Astrocyte (in vitro differentiated cells and primary cell): ENCODE measurements at regions not wholly inside any gene's neighbourhood (a gene's known extent, or its start where the extent isn't known, plus 50 kb on each side); places are given as distances from the start of the nearest gene placed in this dataset.

Experiments used
- DNase-seq: peaks from one replicate; pipeline ENCODE4 v3.0.0-alpha.2; 2010; ENCODE audit warnings: low read depth
- FAIRE-seq: peaks from 2 replicates; lab custom pipeline; 2011; peaks lifted over from hg19 to GRCh38; lab: Jason Lieb, UNC
- H2AFZ ChIP-seq: 2 replicates; pipeline ENCODE4 v1.6.0; 2012; ENCODE audit warnings: low read depth, low read length, inconsistent platforms
- H3K27ac ChIP-seq: 2 replicates; pipeline ENCODE4 v1.5.1; 2011; ENCODE audit warnings: low read depth, low read length, inconsistent platforms
- H3K27me3 ChIP-seq: 2 replicates; pipeline ENCODE4 v1.6.0; 2011; ENCODE audit warnings: low read length, inconsistent platforms; ENCODE audit not compliant: insufficient read depth
- H3K36me3 ChIP-seq: 2 replicates; pipeline ENCODE4 v1.5.1; 2011; ENCODE audit warnings: low read length, inconsistent platforms; ENCODE audit not compliant: insufficient read depth
- H3K4me1 ChIP-seq: 2 replicates; pipeline ENCODE4 v1.5.1; 2011; ENCODE audit warnings: low read length, inconsistent platforms; ENCODE audit not compliant: insufficient read depth
- H3K4me2 ChIP-seq: 2 replicates; pipeline ENCODE4 v1.6.0; 2012; ENCODE audit warnings: low read length, inconsistent platforms
- H3K4me3 ChIP-seq: 2 replicates; pipeline ENCODE4 v1.5.1; 2011; ENCODE audit warnings: low read depth, mild to moderate bottlenecking, low read length, inconsistent platforms; ENCODE audit not compliant: insufficient read depth
- H3K79me2 ChIP-seq: 2 replicates; pipeline ENCODE4 v1.6.0; 2012; ENCODE audit warnings: mild to moderate bottlenecking, low read length, inconsistent platforms; ENCODE audit not compliant: insufficient read depth
- H3K9ac ChIP-seq: 2 replicates; pipeline ENCODE4 v1.6.0; 2012; ENCODE audit warnings: mild to moderate bottlenecking, low read length, inconsistent platforms
- H3K9me3 ChIP-seq: 2 replicates; pipeline ENCODE4 v1.5.1; 2012; ENCODE audit warnings: low read depth, mild to moderate bottlenecking, low read length, inconsistent platforms; ENCODE audit not compliant: insufficient read depth
- H4K20me1 ChIP-seq: 2 replicates; pipeline ENCODE4 v1.6.0; 2012; ENCODE audit warnings: low read length, inconsistent platforms; ENCODE audit not compliant: insufficient read depth
- H3K27ac Mint-ChIP-seq: one replicate; pipeline ENCODE4 v1.8.0; 2021; ENCODE audit warnings: mild to moderate bottlenecking, mixed read lengths; ENCODE audit not compliant: unreplicated experiment
- H3K27me3 Mint-ChIP-seq: one replicate; pipeline ENCODE4 v1.8.0; 2021; ENCODE audit warnings: low read depth, mixed read lengths; ENCODE audit not compliant: unreplicated experiment
- H3K36me3 Mint-ChIP-seq: one replicate; pipeline ENCODE4 v1.8.0; 2021; ENCODE audit warnings: low read depth, mixed read lengths; ENCODE audit not compliant: unreplicated experiment
- H3K4me1 Mint-ChIP-seq: one replicate; pipeline ENCODE4 v1.8.0; 2021; ENCODE audit warnings: low read depth, mixed read lengths; ENCODE audit not compliant: unreplicated experiment
- H3K4me3 Mint-ChIP-seq: one replicate; pipeline ENCODE4 v1.8.0; 2021; ENCODE audit warnings: mild to moderate bottlenecking, moderate library complexity, mixed read lengths; ENCODE audit not compliant: unreplicated experiment
- H3K9me3 Mint-ChIP-seq: one replicate; pipeline ENCODE4 v1.8.0; 2021; ENCODE audit warnings: mild to moderate bottlenecking, mixed read lengths; ENCODE audit not compliant: unreplicated experiment
- CTCF ChIP-seq: IDR thresholded peaks from 2 replicates; pipeline ENCODE4 v1.5.1; 2011; ENCODE audit warnings: low read depth, mild to moderate bottlenecking, inconsistent platforms, low read length, moderate library complexity; ENCODE audit not compliant: insufficient read depth
- EZH2 ChIP-seq: IDR thresholded peaks from 2 replicates; pipeline ENCODE4 v1.6.1; 2012; ENCODE audit warnings: mild to moderate bottlenecking, low read length, inconsistent platforms; ENCODE audit not compliant: insufficient read depth

GRCh38 chr12:60842181-60842580 is 1246.4 kb downstream of the SLC16A7 start:
- no peak overlapping the region for H3K4me3 ChIP-seq
- no peak overlapping the region for H3K27ac ChIP-seq
- Mint-ChIP-seq H3K36me3 (no peaks in the 10 kb centered on the region), H3K9me3 (no peaks in the 10 kb centered on the region), H3K4me3 (no peak overlapping the region), H3K27me3 (no peaks in the 10 kb centered on the region), H3K4me1 (no peaks in the 10 kb centered on the region), H3K27ac (no peak overlapping the region)
- no peaks in the 10 kb centered on the region for H3K79me2 ChIP-seq
- H3K4me2 ChIP-seq: no peak overlapping the region
- no peak overlapping the region for H2AFZ ChIP-seq
- H4K20me1 ChIP-seq: no peaks in the 10 kb centered on the region
- DNase-seq: no peak
- no peak for FAIRE-seq
- no peaks in the 10 kb centered on the region for H3K4me1 ChIP-seq
- TF ChIP-seq CTCF (no peak), EZH2 (no peak)
- no peaks in the 10 kb centered on the region for H3K9me3 ChIP-seq
- no peak overlapping the region for H3K9ac ChIP-seq
- no peaks in the 10 kb centered on the region for H3K27me3 ChIP-seq
- H3K36me3 ChIP-seq: no peaks in the 10 kb centered on the region

GRCh38 chr12:60844101-60844500 is 1248.3 kb downstream of the SLC16A7 start:
- Mint-ChIP-seq H3K4me3 (no peak overlapping the region), H3K27me3 (no peaks in the 10 kb centered on the region), H3K27ac (no peak overlapping the region), H3K4me1 (no peaks in the 10 kb centered on the region), H3K9me3 (no peaks in the 10 kb centered on the region), H3K36me3 (no peaks in the 10 kb centered on the region)
- no peaks in the 10 kb centered on the region for H3K9me3 ChIP-seq
- no peaks in the 10 kb centered on the region for H3K36me3 ChIP-seq
- no peak overlapping the region for H3K4me3 ChIP-seq
- H2AFZ ChIP-seq: no peak overlapping the region
- H3K27ac ChIP-seq: no peak overlapping the region
- FAIRE-seq: no peak
- no peak overlapping the region for H3K4me2 ChIP-seq
- H4K20me1 ChIP-seq: no peaks in the 10 kb centered on the region
- TF ChIP-seq EZH2: no peak
- no peaks in the 10 kb centered on the region for H3K4me1 ChIP-seq
- no peaks in the 10 kb centered on the region for H3K27me3 ChIP-seq
- no peak for DNase-seq
- no peaks in the 10 kb centered on the region for H3K79me2 ChIP-seq
- no peak overlapping the region for H3K9ac ChIP-seq

- no peak overlapping the region for H2AFZ ChIP-seq
- H4K20me1 ChIP-seq: no peaks in the 10 kb centered on the region
- no peak overlapping the region for H3K4me3 ChIP-seq
- H3K36me3 ChIP-seq: no peaks in the 10 kb centered on the region
- no peak overlapping the region for H3K4me2 ChIP-seq
- no peak overlapping the region for H3K9ac ChIP-seq
- no peak overlapping the region for H3K27ac Mint-ChIP-seq
- H3K36me3 Mint-ChIP-seq: no peaks in the 10 kb centered on the region
- TF ChIP-seq EZH2: no peak
- no peak for TF ChIP-seq CTCF
- H3K27me3 ChIP-seq: no peaks in the 10 kb centered on the region
- H3K27me3 Mint-ChIP-seq: no peaks in the 10 kb centered on the region
- no peaks in the 10 kb centered on the region for H3K9me3 ChIP-seq
- no peak for DNase-seq
- no peaks in the 10 kb centered on the region for H3K4me1 Mint-ChIP-seq
- no peaks in the 10 kb centered on the region for H3K79me2 ChIP-seq
- no peak overlapping the region for H3K4me3 Mint-ChIP-seq
- no peak overlapping the region for H3K27ac ChIP-seq
- no peaks in the 10 kb centered on the region for H3K9me3 Mint-ChIP-seq
- no peak for FAIRE-seq
- H3K4me1 ChIP-seq: no peaks in the 10 kb centered on the region
These were observed 1249.0 kb downstream of the SLC16A7 start for GRCh38 chr12:60844875-60845274.
